Endothelial cell of umbilical vein (primary cell): ENCODE measurements at regions not wholly inside any gene's neighbourhood (a gene's known extent, or its start where the extent isn't known, plus 50 kb on each side); places are given as distances from the start of the nearest gene placed in this dataset.

Source experiments
- BruUV-seq: library from RNA; stranded (reverse); fragments of 400-500 nt; replicated peaks from 2 replicates; lab custom pipeline; 2021; lab: Mats Ljungman, UMichigan
- CTCF ChIA-PET: fragments of 300-600, 350-600 bp; sonication (Branson Sonifier 250); formaldehyde crosslinking; loops from one replicate; lab custom pipeline; 2021; ENCODE audit warnings: antibody characterized with exemption, inconsistent platforms; lab: Charles Lee
- POLR2A ChIA-PET: fragments of 300-600, 350-600 bp; sonication (Branson Sonifier 250); formaldehyde crosslinking; loops from one replicate; lab custom pipeline; 2021; ENCODE audit warnings: antibody characterized with exemption, inconsistent platforms; lab: Charles Lee
- DNase-seq: peaks from one replicate; pipeline ENCODE4 v3.0.0-alpha.2; 2011; ENCODE audit warnings: low read depth, low spot score
- FAIRE-seq: peaks from 2 replicates; lab custom pipeline; 2011; peaks lifted over from hg19 to GRCh38; lab: Jason Lieb, UNC
- H2AFZ ChIP-seq: 2 replicates; pipeline ENCODE4 v1.6.0; 2012; ENCODE audit warnings: low read depth, low read length, control low read depth, inconsistent platforms
- H3K27ac ChIP-seq: 2 replicates; pipeline ENCODE4 v1.5.1; 2011; ENCODE audit warnings: low read depth, mild to moderate bottlenecking, control low read depth, low read length, moderate library complexity; ENCODE audit not compliant: insufficient read depth
- H3K27me3 ChIP-seq, 2 experiments: 2 replicates each; pipeline versions ENCODE4 v1.6.0 to v1.6.1; 2011; ENCODE audit warnings: low read length in 2 of 2, mixed read lengths in 1 of 2; ENCODE audit not compliant: control insufficient read depth in 2 of 2, insufficient read depth in 2 of 2
- H3K36me3 ChIP-seq, 2 experiments: 2 replicates in 1 of 2; 3 replicates in 1 of 2; pipeline ENCODE4 v1.5.1; 2011; ENCODE audit warnings: low read length in 2 of 2, mild to moderate bottlenecking in 1 of 2, moderate library complexity in 1 of 2; ENCODE audit not compliant: control insufficient read depth in 2 of 2, insufficient read depth in 2 of 2; ENCODE audit errors: extremely low read depth in 1 of 2
- H3K4me1 ChIP-seq: 3 replicates; pipeline ENCODE4 v1.5.1; 2011; ENCODE audit warnings: mild to moderate bottlenecking, low read length; ENCODE audit not compliant: control insufficient read depth, insufficient read depth; ENCODE audit errors: extremely low read depth
- H3K4me2 ChIP-seq: 2 replicates; pipeline ENCODE4 v1.6.1; 2011; ENCODE audit warnings: low read length, control low read depth, mixed read lengths; ENCODE audit not compliant: insufficient read depth
- H3K4me3 ChIP-seq, 3 experiments: fragments of 200-600 bp in 1 of 3; sonication (generic), shearing (Covaris generic) in 1 of 3; replicated peaks in 1 of 3; 2 replicates each; pipeline ENCODE4 v1.5.1; 2011 to 2016; ENCODE audit warnings: control low read depth in 3 of 3, low read length in 3 of 3, mild to moderate bottlenecking in 2 of 3, inconsistent platforms in 1 of 3, low read depth in 1 of 3, moderate library complexity in 1 of 3; ENCODE audit not compliant: insufficient read depth in 1 of 3
- H3K79me2 ChIP-seq: 2 replicates; pipeline ENCODE4 v1.6.0; 2012; ENCODE audit warnings: low read length, inconsistent platforms; ENCODE audit not compliant: control insufficient read depth, insufficient read depth
- H3K9ac ChIP-seq: replicated peaks from 2 replicates; pipeline ENCODE3; 2011; ENCODE audit warnings: low read length, control low read depth; ENCODE audit not compliant: insufficient read depth; ENCODE audit errors: extremely low read depth
- H3K9me1 ChIP-seq: replicated peaks from 3 replicates; pipeline ENCODE4 v1.6.0; 2011; ENCODE audit warnings: mild to moderate bottlenecking, low read length; ENCODE audit not compliant: control insufficient read depth, insufficient read depth; ENCODE audit errors: extremely low read depth
- H3K9me3 ChIP-seq: replicated peaks from 2 replicates; pipeline ENCODE4 v1.5.1; 2012; ENCODE audit warnings: low read length, inconsistent platforms; ENCODE audit not compliant: control insufficient read depth, insufficient read depth
- H4K20me1 ChIP-seq: replicated peaks from 2 replicates; pipeline ENCODE3; 2011; ENCODE audit warnings: mild to moderate bottlenecking, low read length; ENCODE audit not compliant: control insufficient read depth, insufficient read depth; ENCODE audit errors: extremely low read depth
- FOS ChIP-seq: IDR thresholded peaks from 2 replicates; pipeline ENCODE4 v1.6.1; 2011; ENCODE audit warnings: mild to moderate bottlenecking, low read length, moderate library complexity, borderline replicate concordance; ENCODE audit not compliant: insufficient read depth
- GATA2 ChIP-seq: IDR thresholded peaks from 2 replicates; pipeline ENCODE4 v1.7.0; 2011; ENCODE audit warnings: low read depth, mild to moderate bottlenecking, moderate library complexity, mixed read lengths, low read length; ENCODE audit not compliant: insufficient read length, insufficient read depth
- JUN ChIP-seq: IDR thresholded peaks from 2 replicates; pipeline ENCODE4 v1.6.1; 2011; ENCODE audit warnings: borderline replicate concordance, low read depth; ENCODE audit not compliant: insufficient read length, insufficient read depth
- MYC ChIP-seq: IDR thresholded peaks from one replicate; pipeline ENCODE4 v1.6.1; 2011; ENCODE audit warnings: mild to moderate bottlenecking, low read depth, low read length
- POLR2A ChIP-seq: IDR thresholded peaks from 2 replicates; pipeline ENCODE4 v1.6.1; 2012; ENCODE audit warnings: low read depth, mild to moderate bottlenecking, control low read depth, low read length
- dilution Hi-C: fragments of 300-500 bp; cut with MboI; formaldehyde crosslinking; loops from one replicate; pipeline ENCODE4 v1.15.0; 2019; ENCODE audit warnings: low sequenced_read_pairs; ENCODE audit not compliant: extremely low pct_ligation_motif_present
- intact Hi-C: fragments of 100-400 bp; cut with micrococcal nuclease; formaldehyde crosslinking; loops from one replicate; pipeline ENCODE4 v1.10.0; 2022
- TF ChIP-seq, protein P1 (sequence below): IDR thresholded peaks from 2 replicates; pipeline ENCODE4 v1.6.1; 2011; ENCODE audit not compliant: insufficient read depth, insufficient read length
- TF ChIP-seq, protein P2 (sequence below), 2 donors: IDR thresholded peaks; 1 replicate in 1 of 2; 2 replicates in 1 of 2; pipeline ENCODE4 v1.5.1; 2011; ENCODE audit warnings: low read length in 2 of 2, mild to moderate bottlenecking in 2 of 2, moderate library complexity in 2 of 2, control low read depth in 1 of 2, inconsistent platforms in 1 of 2, low read depth in 1 of 2; ENCODE audit not compliant: insufficient read depth in 1 of 2; ENCODE audit errors: extremely low read depth in 1 of 2

DNA sequence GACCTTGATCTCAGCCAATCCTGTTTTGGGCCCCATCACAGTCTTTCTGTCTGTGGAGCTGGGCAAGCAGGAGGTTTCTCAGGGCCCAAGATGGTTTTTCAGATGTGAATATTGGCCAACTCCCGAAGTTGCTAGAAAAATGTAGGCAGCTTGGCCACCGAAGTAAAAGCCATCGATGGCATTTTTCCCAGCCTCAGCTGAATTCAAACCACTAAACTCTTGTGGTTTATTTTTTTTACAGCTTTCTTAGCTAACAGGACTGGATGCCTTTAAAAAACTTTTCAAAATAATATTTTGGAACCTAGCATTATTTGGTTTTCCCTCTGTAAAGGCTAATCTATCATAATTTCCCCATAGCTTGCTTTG is 102.5 kb upstream of the ERCC6L2 start:
- H3K4me2 ChIP-seq, result no peak overlapping the region
- H3K4me3 ChIP-seq, result no peak overlapping the region
- ChIA-PET POLR2A (no interaction called here), CTCF (interaction anchor here (1.0 kb wide), 1 partner anchor 10 kb away, joined by 4 read pairs; no protein-coding TSS in a partner anchor)
- H4K20me1 ChIP-seq, result no peaks in the 10 kb centered on the region
- H3K9me1 ChIP-seq, result no peaks in the 10 kb centered on the region
- dilution Hi-C loops (no loop called here), intact Hi-C loops (no loop called here)
- H3K27ac ChIP-seq, result no peak overlapping the region
- FAIRE-seq (no peak), DNase-seq (no peak)
- H3K79me2 ChIP-seq, result no peaks in the 10 kb centered on the region
- no peak overlapping the region for H2AFZ ChIP-seq
- H3K4me1 ChIP-seq, result no peaks in the 10 kb centered on the region
- no peak overlapping the region for H3K9ac ChIP-seq
- TF ChIP-seq MYC, result no peak
- TF ChIP-seq FOS, result no peak
- no peak for TF ChIP-seq POLR2A
- no peak for TF ChIP-seq JUN
- TF ChIP-seq, protein P1, sequence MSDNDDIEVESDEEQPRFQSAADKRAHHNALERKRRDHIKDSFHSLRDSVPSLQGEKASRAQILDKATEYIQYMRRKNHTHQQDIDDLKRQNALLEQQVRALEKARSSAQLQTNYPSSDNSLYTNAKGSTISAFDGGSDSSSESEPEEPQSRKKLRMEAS, result no peak
- TF ChIP-seq GATA2, result no peak
- TF ChIP-seq, protein P2, sequence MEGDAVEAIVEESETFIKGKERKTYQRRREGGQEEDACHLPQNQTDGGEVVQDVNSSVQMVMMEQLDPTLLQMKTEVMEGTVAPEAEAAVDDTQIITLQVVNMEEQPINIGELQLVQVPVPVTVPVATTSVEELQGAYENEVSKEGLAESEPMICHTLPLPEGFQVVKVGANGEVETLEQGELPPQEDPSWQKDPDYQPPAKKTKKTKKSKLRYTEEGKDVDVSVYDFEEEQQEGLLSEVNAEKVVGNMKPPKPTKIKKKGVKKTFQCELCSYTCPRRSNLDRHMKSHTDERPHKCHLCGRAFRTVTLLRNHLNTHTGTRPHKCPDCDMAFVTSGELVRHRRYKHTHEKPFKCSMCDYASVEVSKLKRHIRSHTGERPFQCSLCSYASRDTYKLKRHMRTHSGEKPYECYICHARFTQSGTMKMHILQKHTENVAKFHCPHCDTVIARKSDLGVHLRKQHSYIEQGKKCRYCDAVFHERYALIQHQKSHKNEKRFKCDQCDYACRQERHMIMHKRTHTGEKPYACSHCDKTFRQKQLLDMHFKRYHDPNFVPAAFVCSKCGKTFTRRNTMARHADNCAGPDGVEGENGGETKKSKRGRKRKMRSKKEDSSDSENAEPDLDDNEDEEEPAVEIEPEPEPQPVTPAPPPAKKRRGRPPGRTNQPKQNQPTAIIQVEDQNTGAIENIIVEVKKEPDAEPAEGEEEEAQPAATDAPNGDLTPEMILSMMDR (IDR thresholded peaks at IDR 0.05; ENCODE audit: extremely low read depth in 1 of 2, insufficient read depth in 1 of 2, low read depth in 1 of 2, low read length in 2 of 2), result no peak
- BruUV-seq, result no TSS peak
- H3K27me3 ChIP-seq, result no peaks in the 10 kb centered on the region
- H3K9me3 ChIP-seq, result no peaks in the 10 kb centered on the region
- H3K36me3 ChIP-seq, result no peaks in the 10 kb centered on the region
